CD4-positive, alpha-beta T cell treated with Interleukin-10 for 1 hour (primary cell): ENCODE measurements at regions not wholly inside any gene's neighbourhood (a gene's known extent, or its start where the extent isn't known, plus 50 kb on each side); places are given as distances from the start of the nearest gene placed in this dataset.
"Not testable (repeated sequence)": the region's sequence is repeated elsewhere in the genome, so short reads cannot be mapped to it uniquely, and the experiment has no call there.

Source experiments
- DNase-seq: peaks from one replicate; pipeline ENCODE4 v3.0.0-alpha.2; 2020

DNA sequence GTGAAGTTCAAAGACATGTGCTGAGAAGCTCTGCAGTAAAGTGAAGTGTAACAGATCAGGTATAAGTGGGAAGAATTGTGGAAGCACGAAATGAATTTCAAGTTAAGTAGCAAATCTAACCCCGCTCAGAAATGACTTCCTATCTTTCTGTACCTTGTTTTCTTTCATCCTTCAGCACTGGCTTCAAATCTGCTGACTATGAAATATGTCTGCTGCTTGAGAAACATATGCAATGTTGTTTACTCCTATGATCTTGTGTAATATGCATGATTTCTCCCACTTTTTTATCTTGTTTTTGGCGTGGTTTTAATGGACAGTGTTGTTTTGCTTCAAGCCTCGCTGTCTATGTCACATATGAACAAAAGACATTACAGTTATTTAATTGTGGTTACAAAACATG lies 545.3 kb upstream of the NCAM2 start:
- DNase-seq, result no peak

DNA sequence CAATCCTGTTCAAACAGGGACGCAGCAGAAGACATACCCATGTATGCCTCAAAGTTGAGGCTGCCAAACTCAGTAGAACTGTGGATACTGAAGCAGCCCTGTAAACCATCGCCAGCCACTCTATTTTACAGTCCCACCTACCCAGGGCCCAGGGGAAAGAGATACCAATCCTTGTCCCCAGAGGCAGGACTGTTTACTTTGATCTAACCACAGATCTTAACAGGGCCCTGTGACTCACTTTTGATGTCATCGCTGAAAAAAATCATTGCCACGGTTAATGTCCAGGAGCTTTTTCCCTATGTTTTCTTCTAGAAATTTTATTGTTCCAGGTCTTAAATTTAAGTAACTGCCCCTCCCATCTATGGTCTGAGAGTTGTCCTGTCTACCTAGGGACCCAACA lies 538.4 kb upstream of the NCAM2 start:
- no peak for DNase-seq

DNA sequence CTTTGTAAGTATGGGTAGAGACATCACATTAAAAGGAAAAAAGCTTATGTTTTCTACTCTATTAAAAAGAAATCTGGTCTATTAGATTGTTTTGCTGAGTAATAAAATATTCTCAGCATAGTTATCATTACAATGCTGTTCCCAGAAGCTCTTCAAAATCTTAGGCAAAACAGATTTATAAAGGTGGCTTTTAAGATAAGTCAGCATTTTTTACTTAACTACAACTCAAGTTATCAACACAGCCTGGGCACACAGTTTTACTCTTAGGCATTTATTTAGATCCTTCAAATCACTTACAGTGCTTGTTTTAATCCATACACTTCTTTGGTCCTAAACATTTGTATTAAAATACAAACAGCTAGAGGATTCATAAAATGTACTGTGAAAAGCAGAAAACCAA lies 534.8 kb upstream of the NCAM2 start:
- DNase-seq, result no peak

GRCh38 chr21:20469361-20469760 lies 528.8 kb upstream of the NCAM2 start:
- DNase-seq, result no peak

- no peak for DNase-seq
Observed at GRCh38 chr21:20486303-20486702, 511.9 kb upstream of the NCAM2 start.

GRCh38 chr21:20502915-20503314 lies 495.3 kb upstream of the NCAM2 start:
- DNase-seq, result not testable (repeated sequence)

GRCh38 chr21:20507783-20508182 lies 490.4 kb upstream of the NCAM2 start:
- DNase-seq, result no peak

DNA sequence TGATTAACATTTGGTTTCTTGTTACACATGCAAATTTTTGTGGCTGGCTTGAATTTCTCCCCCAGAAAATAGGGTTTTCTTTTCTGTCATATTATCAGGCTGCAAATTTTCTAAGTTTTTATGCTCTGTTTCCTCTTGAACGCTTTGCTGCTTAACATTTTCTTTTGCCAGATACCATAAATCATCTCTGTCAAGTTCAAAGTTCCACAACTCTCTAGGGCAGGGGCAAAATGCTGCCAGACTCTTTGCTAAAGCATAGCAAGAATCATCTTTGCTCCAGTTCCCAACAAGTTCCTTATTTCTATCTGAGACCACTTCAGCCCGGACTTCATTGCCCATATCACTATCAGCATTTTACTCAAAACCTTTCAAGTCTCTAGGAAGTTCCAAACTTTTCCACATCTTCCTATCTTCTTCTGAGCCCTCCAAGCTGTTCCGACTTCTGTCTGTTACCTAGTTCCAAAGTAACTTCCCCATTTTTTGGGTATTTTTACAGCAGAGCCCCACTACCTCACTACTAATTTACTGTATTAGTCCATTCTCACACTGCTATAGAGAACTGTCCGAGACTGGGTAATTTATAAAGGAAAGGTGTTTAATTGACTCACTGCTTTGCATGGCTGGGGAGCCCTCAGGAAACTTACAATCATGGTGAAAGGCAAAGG lies 486.9 kb upstream of the NCAM2 start:
- no peak for DNase-seq

DNA sequence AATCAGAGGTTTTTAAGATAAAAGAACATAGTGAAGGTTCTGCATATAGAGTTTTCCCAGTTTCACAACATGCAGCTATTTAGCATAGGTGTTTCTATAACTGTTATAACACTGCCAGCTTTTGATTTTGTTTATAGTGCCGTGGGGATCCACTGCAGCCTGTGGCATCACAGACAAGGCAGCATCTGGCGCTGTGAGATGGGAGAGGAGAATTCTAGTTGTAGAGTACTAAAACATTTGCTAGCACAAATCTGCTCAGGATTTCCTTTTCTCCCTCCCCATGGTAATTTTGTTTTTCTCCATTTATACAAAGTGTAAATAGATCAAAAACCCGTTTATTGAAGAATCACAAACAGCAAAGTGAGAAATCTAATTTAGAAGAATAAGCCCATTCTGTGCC lies 482.8 kb upstream of the NCAM2 start:
- no peak for DNase-seq

DNA sequence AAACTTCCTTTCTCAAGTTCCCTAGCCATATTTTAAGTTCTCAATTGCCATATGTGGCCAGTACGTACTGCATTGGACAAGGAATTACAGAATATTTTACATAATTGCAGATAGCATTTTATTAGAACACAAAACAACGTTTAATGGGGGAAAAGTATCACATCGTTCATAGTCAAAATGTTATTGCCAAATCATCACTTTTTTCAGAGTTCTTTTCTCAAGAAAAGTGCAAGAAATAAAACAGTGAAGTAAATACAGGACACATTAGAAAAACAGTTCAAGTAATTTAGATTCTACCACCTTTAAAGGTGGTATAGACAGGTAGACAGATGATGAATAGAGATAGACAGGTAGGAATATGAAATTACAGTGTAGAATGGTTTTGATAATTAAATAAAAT lies 479.1 kb upstream of the NCAM2 start:
- DNase-seq, result no peak

- DNase-seq, result no peak
Observed at GRCh38 chr21:20522611-20523010, 475.6 kb upstream of the NCAM2 start.

DNA sequence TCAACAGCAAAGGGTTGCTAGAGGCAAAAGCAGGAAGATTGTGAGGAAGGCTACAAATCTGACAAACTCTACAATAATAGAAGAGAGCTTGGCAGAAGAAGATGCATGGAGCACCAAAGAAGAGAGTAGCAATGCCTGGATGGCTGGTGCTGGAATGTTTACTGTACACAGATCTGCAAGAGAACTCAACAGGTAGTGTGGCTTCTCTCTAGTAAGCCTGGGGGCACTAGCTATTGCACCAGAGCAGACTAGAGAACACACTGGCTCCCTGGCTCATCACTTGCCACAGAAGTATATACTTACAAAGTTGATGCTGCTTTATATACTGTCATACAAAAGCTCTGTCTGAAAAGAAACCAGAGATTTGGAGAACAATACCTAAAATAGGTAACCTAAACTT lies 475.0 kb upstream of the NCAM2 start:
- DNase-seq, result no peak

- DNase-seq, result no peak
Observed at GRCh38 chr21:20527731-20528460, 470.3 kb upstream of the NCAM2 start.

- DNase-seq, result no peak
Observed at GRCh38 chr21:20537130-20537529, 461.1 kb upstream of the NCAM2 start.

- DNase-seq, result no peak
Observed at GRCh38 chr21:20538039-20538658, 460.1 kb upstream of the NCAM2 start.

GRCh38 chr21:20545454-20545853 lies 452.8 kb upstream of the NCAM2 start:
- DNase-seq, result no peak

DNA sequence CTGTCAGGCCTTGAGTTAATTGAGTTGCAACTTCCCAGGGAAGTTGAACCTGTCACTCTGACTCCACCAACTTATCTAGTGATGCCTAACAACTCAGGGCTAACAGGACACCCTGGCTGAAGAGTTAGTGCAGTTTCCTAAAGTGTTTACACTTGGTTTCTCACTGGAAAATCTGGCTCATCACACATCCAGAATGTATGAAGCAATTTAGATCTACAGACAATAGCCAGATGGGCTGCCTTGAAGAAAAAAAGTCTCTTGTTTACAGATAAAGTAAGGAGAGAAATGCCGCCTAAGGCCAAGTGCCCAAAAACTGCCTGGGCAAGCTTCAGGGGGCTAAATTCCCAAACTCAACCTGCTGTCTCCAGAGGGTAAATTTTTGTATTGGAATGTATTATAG lies 446.3 kb upstream of the NCAM2 start:
- no peak for DNase-seq

- DNase-seq, result no peak
Observed at GRCh38 chr21:20554785-20555184, 443.4 kb upstream of the NCAM2 start.

- DNase-seq, result no peak
Observed at GRCh38 chr21:20570824-20571232, 427.4 kb upstream of the NCAM2 start.

DNA sequence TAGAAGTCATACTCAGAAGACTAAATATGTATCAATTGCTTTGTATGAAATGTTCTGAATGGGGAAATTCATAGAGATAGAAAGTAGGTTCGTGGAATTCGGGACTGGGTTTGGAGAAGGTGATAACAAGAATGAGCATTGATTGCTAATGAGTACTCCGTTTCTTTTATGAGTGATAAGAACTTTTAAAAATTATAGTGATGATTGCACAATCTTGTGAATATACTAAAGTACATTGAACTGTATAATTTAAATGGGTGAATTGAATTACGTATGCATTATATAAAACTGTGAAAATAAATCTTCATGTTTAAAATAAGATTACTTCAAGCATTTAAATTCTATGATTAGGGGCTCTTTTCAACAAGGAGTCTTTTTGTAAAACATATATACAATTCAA lies 425.6 kb upstream of the NCAM2 start:
- no peak for DNase-seq

GRCh38 chr21:20581361-20581760 lies 416.8 kb upstream of the NCAM2 start:
- DNase-seq, result no peak

GRCh38 chr21:20591284-20591683 lies 406.9 kb upstream of the NCAM2 start:
- no peak for DNase-seq

GRCh38 chr21:20592463-20592862 lies 405.7 kb upstream of the NCAM2 start:
- DNase-seq, result no peak

- DNase-seq, result no peak
Observed at GRCh38 chr21:20603236-20603635, 395.0 kb upstream of the NCAM2 start.
